Mesendoderm (in vitro differentiated cells): ENCODE measurements at regions not wholly inside any gene's neighbourhood (a gene's known extent, or its start where the extent isn't known, plus 50 kb on each side); places are given as distances from the start of the nearest gene placed in this dataset.

Experiments used
- DNase-seq: peaks from one replicate; pipeline ENCODE4 v3.0.0; 2013
- H2AK5ac ChIP-seq: 2 replicates; pipeline ENCODE4 v1.6.1; 2013; ENCODE audit warnings: low read length, inconsistent platforms
- H2BK120ac ChIP-seq: 2 replicates; pipeline ENCODE4 v1.6.1; 2013; ENCODE audit warnings: low read depth, mild to moderate bottlenecking, low read length, moderate library complexity, mixed read lengths
- H2BK15ac ChIP-seq: replicated peaks from 2 replicates; pipeline ENCODE4 v1.6.1; 2013; ENCODE audit warnings: low read depth, mild to moderate bottlenecking, moderate library complexity
- H2BK5ac ChIP-seq: 2 replicates; pipeline ENCODE4 v1.6.1; 2013; ENCODE audit warnings: low read length, inconsistent platforms
- H3K18ac ChIP-seq: 2 replicates; pipeline ENCODE4 v1.6.1; 2013; ENCODE audit warnings: mild to moderate bottlenecking, low read length, mixed read lengths
- H3K23ac ChIP-seq: one replicate; pipeline ENCODE4 v1.6.1; 2013; ENCODE audit warnings: low read length
- H3K27ac ChIP-seq: 2 replicates; pipeline ENCODE4 v1.5.1; 2013; ENCODE audit warnings: low read depth, mild to moderate bottlenecking, inconsistent platforms, low read length, moderate library complexity
- H3K27me3 ChIP-seq: 2 replicates; pipeline ENCODE4 v1.6.1; 2013; ENCODE audit warnings: low read length, control low read depth, mild to moderate bottlenecking, inconsistent platforms; ENCODE audit not compliant: insufficient read depth, poor library complexity
- H3K36me3 ChIP-seq: 2 replicates; pipeline ENCODE4 v1.6.1; 2013; ENCODE audit warnings: low read length, inconsistent platforms; ENCODE audit not compliant: control insufficient read depth, insufficient read depth
- H3K4ac ChIP-seq: one replicate; pipeline ENCODE4 v1.6.1; 2013; ENCODE audit warnings: low read depth, mild to moderate bottlenecking, low read length, moderate library complexity
- H3K4me1 ChIP-seq: 2 replicates; pipeline ENCODE4 v1.6.1; 2013; ENCODE audit warnings: low read depth, low read length, inconsistent platforms; ENCODE audit not compliant: control insufficient read depth
- H3K4me2 ChIP-seq: 2 replicates; pipeline ENCODE4 v1.6.1; 2013; ENCODE audit warnings: low read length
- H3K4me3 ChIP-seq: 2 replicates; pipeline ENCODE4 v1.5.1; 2013; ENCODE audit warnings: mild to moderate bottlenecking, low read length
- H3K56ac ChIP-seq: one replicate; pipeline ENCODE4 v1.6.1; 2013; ENCODE audit warnings: low read length
- H3K79me1 ChIP-seq: 2 replicates; pipeline ENCODE4 v1.6.1; 2013; ENCODE audit warnings: low read length, inconsistent platforms
- H3K79me2 ChIP-seq: 2 replicates; pipeline ENCODE4 v1.6.1; 2013; ENCODE audit warnings: mild to moderate bottlenecking, low read length; ENCODE audit not compliant: control insufficient read depth, insufficient read depth
- H3K9ac ChIP-seq: 2 replicates; pipeline ENCODE4 v1.6.1; 2013; ENCODE audit warnings: low read length, inconsistent platforms
- H4K5ac ChIP-seq: one replicate; pipeline ENCODE4 v1.6.1; 2013; ENCODE audit warnings: low read length
- H4K8ac ChIP-seq: one replicate; pipeline ENCODE4 v1.6.1; 2013; ENCODE audit warnings: low read depth, mild to moderate bottlenecking, control low read depth, low read length, moderate library complexity
- WGBS: extraction: QIAGEN DNeasy Blood & Tissue Kit; methylation state at CpG from one replicate; pipeline ENCODE4 v1.1.7; 2013; ENCODE audit warnings: low lambda C conversion rate, missing lambda C conversion rate; ENCODE audit not compliant: insufficient coverage; ENCODE audit errors: extremely low coverage; 5-methylcytosine and 5-hydroxymethylcytosine counted together

- H3K4ac ChIP-seq: no peak overlapping the region
- H3K4me1 ChIP-seq: no peaks in the 10 kb centered on the region
- H3K9ac ChIP-seq: no peak overlapping the region
- H3K56ac ChIP-seq: no peak overlapping the region
- no peak overlapping the region for H2BK120ac ChIP-seq
- H3K79me2 ChIP-seq: no peaks in the 10 kb centered on the region
- no peak overlapping the region for H2BK5ac ChIP-seq
- no peaks in the 10 kb centered on the region for H3K79me1 ChIP-seq
- no peak overlapping the region for H3K18ac ChIP-seq
- H3K4me3 ChIP-seq: no peak overlapping the region
- no peak overlapping the region for H3K4me2 ChIP-seq
- H3K27me3 ChIP-seq: no peaks in the 10 kb centered on the region
- no peak overlapping the region for H2BK15ac ChIP-seq
- H3K23ac ChIP-seq: no peak overlapping the region
- H3K27ac ChIP-seq: no peak overlapping the region
- WGBS: no CpG with 5 or more reads among the region's 5 CpGs
- no peaks in the 10 kb centered on the region for H3K36me3 ChIP-seq
- no peak overlapping the region for H4K5ac ChIP-seq
- no peak overlapping the region for H4K8ac ChIP-seq
- DNase-seq: peak; percentile 75
- H2AK5ac ChIP-seq: no peak overlapping the region
These were observed 1305.8 kb downstream of the PCDH7 start for GRCh38 chr4:32025851-32026459.

GRCh38 chr4:32030406-32030805 lies 1310.2 kb downstream of the PCDH7 start:
- Histone ChIP-seq H3K36me3 (no peaks in the 10 kb centered on the region), H3K9ac (no peak overlapping the region), H3K27me3 (no peaks in the 10 kb centered on the region), H3K4me1 (no peaks in the 10 kb centered on the region), H2BK120ac (no peak overlapping the region), H3K4ac (no peak overlapping the region), H3K4me2 (no peak overlapping the region), H3K79me1 (no peaks in the 10 kb centered on the region), H3K27ac (no peak overlapping the region), H3K18ac (no peak overlapping the region), H2AK5ac (no peak overlapping the region), H4K5ac (no peak overlapping the region), H3K23ac (no peak overlapping the region), H2BK5ac (no peak overlapping the region), H2BK15ac (no peak overlapping the region), H3K4me3 (no peak overlapping the region), H3K56ac (no peak overlapping the region), H3K79me2 (no peaks in the 10 kb centered on the region), H4K8ac (no peak overlapping the region)
- peak; percentile 14 for DNase-seq

GRCh38 chr4:32031026-32031425 lies 1310.9 kb downstream of the PCDH7 start:
- H2BK5ac ChIP-seq: no peak overlapping the region
- H3K18ac ChIP-seq: no peak overlapping the region
- no peak overlapping the region for H3K56ac ChIP-seq
- no peak overlapping the region for H3K9ac ChIP-seq
- no peak overlapping the region for H3K4me2 ChIP-seq
- H2AK5ac ChIP-seq: no peak overlapping the region
- no peaks in the 10 kb centered on the region for H3K36me3 ChIP-seq
- no peak for DNase-seq
- no peak overlapping the region for H3K4ac ChIP-seq
- WGBS: no CpG with 5 or more reads among the region's 2 CpGs
- no peak overlapping the region for H2BK120ac ChIP-seq
- H3K4me3 ChIP-seq: no peak overlapping the region
- no peaks in the 10 kb centered on the region for H3K27me3 ChIP-seq
- H2BK15ac ChIP-seq: no peak overlapping the region
- H3K79me1 ChIP-seq: no peaks in the 10 kb centered on the region
- no peak overlapping the region for H4K8ac ChIP-seq
- H3K79me2 ChIP-seq: no peaks in the 10 kb centered on the region
- H4K5ac ChIP-seq: no peak overlapping the region
- H3K4me1 ChIP-seq: no peaks in the 10 kb centered on the region
- H3K23ac ChIP-seq: no peak overlapping the region
- H3K27ac ChIP-seq: no peak overlapping the region

GRCh38 chr4:32032136-32032672 lies 1312.0 kb downstream of the PCDH7 start:
- H3K79me1 ChIP-seq: no peaks in the 10 kb centered on the region
- H3K4ac ChIP-seq: no peak overlapping the region
- H3K79me2 ChIP-seq: no peaks in the 10 kb centered on the region
- H3K36me3 ChIP-seq: no peaks in the 10 kb centered on the region
- DNase-seq: no peak
- no peaks in the 10 kb centered on the region for H3K4me1 ChIP-seq
- no peak overlapping the region for H2BK5ac ChIP-seq
- no peak overlapping the region for H3K18ac ChIP-seq
- H3K27ac ChIP-seq: no peak overlapping the region
- H3K9ac ChIP-seq: no peak overlapping the region
- no peak overlapping the region for H4K8ac ChIP-seq
- H3K4me3 ChIP-seq: no peak overlapping the region
- H3K4me2 ChIP-seq: no peak overlapping the region
- no peaks in the 10 kb centered on the region for H3K27me3 ChIP-seq
- no peak overlapping the region for H3K56ac ChIP-seq
- H2BK15ac ChIP-seq: no peak overlapping the region
- H2AK5ac ChIP-seq: no peak overlapping the region
- no peak overlapping the region for H2BK120ac ChIP-seq
- H3K23ac ChIP-seq: no peak overlapping the region
- no peak overlapping the region for H4K5ac ChIP-seq
- WGBS: no CpG with 5 or more reads among the region's 5 CpGs

GRCh38 chr4:32037399-32037798 lies 1317.2 kb downstream of the PCDH7 start:
- Histone ChIP-seq H3K18ac (no peak overlapping the region), H2BK120ac (no peak overlapping the region), H3K4ac (no peak overlapping the region), H3K4me2 (no peak overlapping the region), H2BK5ac (no peak overlapping the region), H4K8ac (no peak overlapping the region), H3K27me3 (no peaks in the 10 kb centered on the region), H3K23ac (no peak overlapping the region), H3K36me3 (no peaks in the 10 kb centered on the region), H3K56ac (no peak overlapping the region), H3K27ac (no peak overlapping the region), H2BK15ac (no peak overlapping the region), H3K4me3 (no peak overlapping the region), H4K5ac (no peak overlapping the region), H3K79me2 (no peaks in the 10 kb centered on the region), H3K9ac (no peak overlapping the region), H2AK5ac (no peak overlapping the region), H3K4me1 (no peaks in the 10 kb centered on the region), H3K79me1 (no peaks in the 10 kb centered on the region)
- no peak for DNase-seq
- WGBS: no CpG with 5 or more reads among the region's 1 CpG
